ENCODE measurements at regions not wholly inside any gene's neighbourhood (a gene's known extent, or its start where the extent isn't known, plus 50 kb on each side); places are given as distances from the start of the nearest gene placed in this dataset.

DNA sequence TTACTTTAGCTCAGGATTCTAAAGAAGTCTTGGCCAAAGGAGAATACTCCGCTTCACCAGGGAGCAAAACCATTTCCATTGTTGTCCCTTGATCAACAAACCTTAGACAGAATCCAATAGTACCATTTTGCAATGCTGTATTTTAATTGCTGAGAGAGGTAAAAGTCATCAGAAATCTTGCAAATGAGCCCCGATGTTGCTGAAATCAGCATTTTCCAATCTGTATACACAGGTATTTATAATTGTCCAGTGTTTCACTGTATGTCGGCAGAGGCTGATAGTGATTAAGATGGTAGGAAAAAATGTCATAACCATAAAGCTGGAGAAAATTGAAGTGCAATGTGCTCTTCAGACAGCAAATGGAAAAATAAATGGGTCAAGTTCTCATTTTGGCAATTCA, 170.0 kb upstream of the ARL4C start:
- peaks cover 3% of the 10 kb centered on the region for H3K9me3 ChIP-seq (ENCODE audit: control insufficient read depth, low read depth, low read length)
- no peak for FAIRE-seq
- dilution Hi-C loops (cut with MboI; ENCODE audit: extremely low pct_ligation_motif_present, low sequenced_read_pairs): no loop called here
- no peak for DNase-seq (ENCODE audit: low read depth, low spot score)
- no peaks in the 10 kb centered on the region for H3K27me3 ChIP-seq (ENCODE audit: control insufficient read depth, extremely low read depth, insufficient read depth, low read length)
- no peak overlapping the region for H3K4me2 ChIP-seq (ENCODE audit: control insufficient read depth, extremely low read depth, insufficient read depth, low read depth, low read length)
- H3K9ac ChIP-seq (ENCODE audit: control insufficient read depth, extremely low read depth, insufficient read depth, low read length): no peak overlapping the region
- peaks cover 23% of the 10 kb centered on the region for H3K4me1 ChIP-seq (ENCODE audit: control insufficient read depth, extremely low read depth, insufficient read depth, low read length)
- no peak overlapping the region for H3K27ac ChIP-seq (ENCODE audit: control insufficient read depth, insufficient read depth, low read length)
- H3K36me3 ChIP-seq (ENCODE audit: control insufficient read depth in 2 of 2, extremely low read depth in 1 of 2, insufficient read depth in 2 of 2, low read length in 2 of 2): no peaks in the 10 kb centered on the region
- no peaks in the 10 kb centered on the region for H3K9me1 ChIP-seq (ENCODE audit: control insufficient read depth, extremely low read depth, insufficient read depth, low read length)
- TF ChIP-seq, protein P1, sequence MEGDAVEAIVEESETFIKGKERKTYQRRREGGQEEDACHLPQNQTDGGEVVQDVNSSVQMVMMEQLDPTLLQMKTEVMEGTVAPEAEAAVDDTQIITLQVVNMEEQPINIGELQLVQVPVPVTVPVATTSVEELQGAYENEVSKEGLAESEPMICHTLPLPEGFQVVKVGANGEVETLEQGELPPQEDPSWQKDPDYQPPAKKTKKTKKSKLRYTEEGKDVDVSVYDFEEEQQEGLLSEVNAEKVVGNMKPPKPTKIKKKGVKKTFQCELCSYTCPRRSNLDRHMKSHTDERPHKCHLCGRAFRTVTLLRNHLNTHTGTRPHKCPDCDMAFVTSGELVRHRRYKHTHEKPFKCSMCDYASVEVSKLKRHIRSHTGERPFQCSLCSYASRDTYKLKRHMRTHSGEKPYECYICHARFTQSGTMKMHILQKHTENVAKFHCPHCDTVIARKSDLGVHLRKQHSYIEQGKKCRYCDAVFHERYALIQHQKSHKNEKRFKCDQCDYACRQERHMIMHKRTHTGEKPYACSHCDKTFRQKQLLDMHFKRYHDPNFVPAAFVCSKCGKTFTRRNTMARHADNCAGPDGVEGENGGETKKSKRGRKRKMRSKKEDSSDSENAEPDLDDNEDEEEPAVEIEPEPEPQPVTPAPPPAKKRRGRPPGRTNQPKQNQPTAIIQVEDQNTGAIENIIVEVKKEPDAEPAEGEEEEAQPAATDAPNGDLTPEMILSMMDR (optimal IDR thresholded peaks at IDR 0.05 in 1 of 3, IDR thresholded peaks at IDR 0.05 in 1 of 3, conservative IDR thresholded peaks at IDR 0.05 in 1 of 3; ENCODE audit: extremely low read depth in 1 of 3, insufficient read depth in 2 of 3, low read length in 3 of 3): no peak
- no peak for TF ChIP-seq EZH2 (IDR thresholded peaks at IDR 0.05; ENCODE audit: low read length)
- no peaks in the 10 kb centered on the region for H3K79me2 ChIP-seq (ENCODE audit: control insufficient read depth, insufficient read depth, low read length)
- no peak overlapping the region for H2AFZ ChIP-seq (ENCODE audit: control insufficient read depth, low read length)
- no peaks in the 10 kb centered on the region for H4K20me1 ChIP-seq (ENCODE audit: control insufficient read depth, extremely low read depth, insufficient read depth, low read length)
- H3K4me3 ChIP-seq (ENCODE audit: control insufficient read depth in 2 of 3, extremely low read depth in 1 of 3, insufficient read depth in 2 of 3, low read depth in 1 of 3, low read length in 3 of 3): no peak overlapping the region

DNA sequence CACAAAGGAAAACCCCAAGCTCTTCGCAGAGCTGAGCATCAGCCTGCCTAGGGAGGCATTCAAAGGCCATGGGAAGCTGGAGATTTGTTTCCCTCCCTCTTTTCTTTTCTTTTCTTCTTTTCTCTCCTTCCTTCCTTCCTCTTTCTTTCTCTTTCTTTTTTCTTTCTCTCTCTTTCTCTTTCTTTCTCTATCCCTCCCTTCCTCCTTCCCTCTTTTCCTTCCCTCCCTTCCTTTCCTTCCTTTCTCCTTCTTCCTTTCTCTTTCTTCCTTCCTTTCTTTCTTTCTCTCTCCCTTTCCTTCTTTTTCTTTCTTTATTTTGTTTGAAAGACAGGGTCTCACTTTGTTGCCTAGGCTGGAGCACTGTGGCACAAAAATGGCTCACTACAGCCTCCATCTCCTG, 168.4 kb upstream of the ARL4C start:
- H3K9me1 ChIP-seq (ENCODE audit: control insufficient read depth, extremely low read depth, insufficient read depth, low read length): no peaks in the 10 kb centered on the region
- peaks cover 3% of the 10 kb centered on the region for H3K9me3 ChIP-seq (ENCODE audit: control insufficient read depth, low read depth, low read length)
- no peaks in the 10 kb centered on the region for H3K27me3 ChIP-seq (ENCODE audit: control insufficient read depth, extremely low read depth, insufficient read depth, low read length)
- H3K4me1 ChIP-seq (ENCODE audit: control insufficient read depth, extremely low read depth, insufficient read depth, low read length): peaks cover 10% of the 10 kb centered on the region
- no peak overlapping the region for H3K27ac ChIP-seq (ENCODE audit: control insufficient read depth, insufficient read depth, low read length)
- DNase-seq (ENCODE audit: low read depth, low spot score): no peak
- dilution Hi-C loops (cut with MboI; ENCODE audit: extremely low pct_ligation_motif_present, low sequenced_read_pairs): no loop called here
- no peak overlapping the region for H2AFZ ChIP-seq (ENCODE audit: control insufficient read depth, low read length)
- no peak for FAIRE-seq
- no peak for TF ChIP-seq EZH2 (IDR thresholded peaks at IDR 0.05; ENCODE audit: low read length)
- TF ChIP-seq, protein P1 (optimal IDR thresholded peaks at IDR 0.05 in 1 of 3, IDR thresholded peaks at IDR 0.05 in 1 of 3, conservative IDR thresholded peaks at IDR 0.05 in 1 of 3; ENCODE audit: extremely low read depth in 1 of 3, insufficient read depth in 2 of 3, low read length in 3 of 3): no peak
- no peak overlapping the region for H3K9ac ChIP-seq (ENCODE audit: control insufficient read depth, extremely low read depth, insufficient read depth, low read length)
- no peaks in the 10 kb centered on the region for H3K36me3 ChIP-seq (ENCODE audit: control insufficient read depth in 2 of 2, extremely low read depth in 1 of 2, insufficient read depth in 2 of 2, low read length in 2 of 2)
- no peak overlapping the region for H3K4me2 ChIP-seq (ENCODE audit: control insufficient read depth, extremely low read depth, insufficient read depth, low read depth, low read length)
- no peak overlapping the region for H3K4me3 ChIP-seq (ENCODE audit: control insufficient read depth in 2 of 3, extremely low read depth in 1 of 3, insufficient read depth in 2 of 3, low read depth in 1 of 3, low read length in 3 of 3)
- no peaks in the 10 kb centered on the region for H3K79me2 ChIP-seq (ENCODE audit: control insufficient read depth, insufficient read depth, low read length)
- no peaks in the 10 kb centered on the region for H4K20me1 ChIP-seq (ENCODE audit: control insufficient read depth, extremely low read depth, insufficient read depth, low read length)

Measured in keratinocyte (primary cell).